Fibroblast of the aortic adventitia (primary cell): ENCODE measurements at regions not wholly inside any gene's neighbourhood (a gene's known extent, or its start where the extent isn't known, plus 50 kb on each side); places are given as distances from the start of the nearest gene placed in this dataset.

ENCODE experiments used
- DNase-seq: peaks from one replicate; pipeline ENCODE4 v3.0.0-alpha.2; 2010; ENCODE audit warnings: low read depth
- H3K4me3 ChIP-seq: 2 replicates; pipeline ENCODE4 v1.5.1; 2011; ENCODE audit warnings: low read depth, mild to moderate bottlenecking, control low read depth, low read length, moderate library complexity
- CTCF ChIP-seq: IDR thresholded peaks from 2 replicates; pipeline ENCODE4 v1.5.1; 2011; ENCODE audit warnings: mild to moderate bottlenecking, low read length, control low read depth, inconsistent platforms; ENCODE audit not compliant: insufficient read depth

- TF ChIP-seq CTCF = no peak
- DNase-seq = no peak
These were observed 663.3 kb downstream of the RFPL4B start for GRCh38 chr6:113010196-113010989.

GRCh38 chr6:113011389-113011788 lies 664.3 kb downstream of the RFPL4B start:
- no peak overlapping the region for H3K4me3 ChIP-seq
- TF ChIP-seq CTCF = no peak
- DNase-seq = peak; percentile 62

More at GRCh38 chr6:113010196-113010989, 663.3 kb downstream of the RFPL4B start:
- H3K4me3 ChIP-seq = no peak overlapping the region

GRCh38 chr6:113011801-113012200 lies 664.7 kb downstream of the RFPL4B start:
- no peak for TF ChIP-seq CTCF
- no peak overlapping the region for H3K4me3 ChIP-seq
- DNase-seq = peak; percentile 90

GRCh38 chr6:113015249-113015648 lies 668.1 kb downstream of the RFPL4B start:
- no peak overlapping the region for H3K4me3 ChIP-seq
- TF ChIP-seq CTCF = no peak
- peak; percentile 92 for DNase-seq

- H3K4me3 ChIP-seq = no peak overlapping the region
- TF ChIP-seq CTCF = no peak
- DNase-seq = no peak
These were observed 670.2 kb downstream of the RFPL4B start for GRCh38 chr6:113017353-113017752.

GRCh38 chr6:113018351-113019151 lies 671.4 kb downstream of the RFPL4B start:
- DNase-seq = peak; percentile 96
- no peak for TF ChIP-seq CTCF
- H3K4me3 ChIP-seq = no peak overlapping the region
